ENCODE measurements at regions not wholly inside any gene's neighbourhood (a gene's known extent, or its start where the extent isn't known, plus 50 kb on each side); places are given as distances from the start of the nearest gene placed in this dataset.
"Not testable (repeated sequence)": the region's sequence is repeated elsewhere in the genome, so short reads cannot be mapped to it uniquely, and the experiment has no call there.

- no peak for DNase-seq
Observed at GRCh38 chr5:18990852-18991251, 997.1 kb downstream of the CDH18 start.

DNA sequence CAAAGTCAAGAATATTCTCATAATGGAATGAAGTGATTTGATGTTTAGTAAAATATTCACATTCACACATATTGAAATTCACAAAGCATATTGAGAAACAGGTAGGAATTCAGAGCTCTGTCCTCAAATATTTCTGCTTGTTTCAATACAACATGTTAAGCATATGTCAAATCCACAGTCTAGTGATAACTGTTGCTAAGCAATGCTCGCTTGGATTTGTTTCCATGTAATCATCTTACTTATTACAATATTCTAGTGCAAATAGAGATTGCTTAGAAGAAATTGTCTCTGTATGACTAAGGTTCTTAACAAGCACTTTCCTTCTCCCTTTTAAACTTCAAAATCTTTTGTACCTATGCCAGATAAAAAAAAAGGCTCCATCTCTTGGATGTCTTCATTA lies 995.7 kb downstream of the CDH18 start:
- no peak for DNase-seq

GRCh38 chr5:18999478-18999877 lies 988.5 kb downstream of the CDH18 start:
- DNase-seq = no peak

DNA sequence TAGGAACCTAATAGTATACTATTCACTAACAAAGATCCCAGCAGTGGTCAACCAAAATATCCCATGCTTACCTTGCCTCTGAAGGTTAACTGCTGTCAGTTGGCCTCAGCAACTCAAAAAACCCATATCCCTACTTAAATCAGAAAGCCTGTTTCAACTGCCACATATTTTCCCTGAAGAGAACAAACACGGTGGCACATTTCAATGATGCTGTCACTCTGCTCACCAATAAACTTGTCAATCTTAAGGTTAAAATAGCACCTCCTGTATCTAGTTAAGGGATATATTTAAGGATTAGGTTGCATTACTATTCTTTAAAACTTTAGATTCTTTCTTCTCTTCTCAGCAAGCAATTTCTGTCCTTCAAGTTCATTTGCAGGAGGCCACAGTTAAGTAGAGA lies 986.9 kb downstream of the CDH18 start:
- DNase-seq = no peak

DNA sequence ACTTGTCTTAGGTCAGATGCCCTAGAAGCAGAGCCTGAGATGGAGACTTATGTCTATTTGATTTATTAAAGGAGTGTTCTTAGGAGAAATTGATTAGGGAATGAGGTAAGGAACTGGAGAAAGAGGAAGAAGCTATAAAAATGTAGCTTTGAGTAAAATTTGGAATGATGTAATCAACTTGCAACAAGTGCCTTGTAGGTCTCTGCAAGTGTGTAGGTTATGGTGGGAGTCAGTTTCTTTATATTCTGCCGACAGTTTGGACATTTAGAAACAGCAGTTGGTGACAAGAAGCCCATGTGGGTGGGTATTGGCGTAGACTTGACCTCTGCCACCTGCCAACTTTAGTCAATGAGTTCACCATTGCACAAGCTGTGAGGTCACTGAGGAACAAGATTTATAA lies 986.5 kb downstream of the CDH18 start:
- no peak for DNase-seq

DNA sequence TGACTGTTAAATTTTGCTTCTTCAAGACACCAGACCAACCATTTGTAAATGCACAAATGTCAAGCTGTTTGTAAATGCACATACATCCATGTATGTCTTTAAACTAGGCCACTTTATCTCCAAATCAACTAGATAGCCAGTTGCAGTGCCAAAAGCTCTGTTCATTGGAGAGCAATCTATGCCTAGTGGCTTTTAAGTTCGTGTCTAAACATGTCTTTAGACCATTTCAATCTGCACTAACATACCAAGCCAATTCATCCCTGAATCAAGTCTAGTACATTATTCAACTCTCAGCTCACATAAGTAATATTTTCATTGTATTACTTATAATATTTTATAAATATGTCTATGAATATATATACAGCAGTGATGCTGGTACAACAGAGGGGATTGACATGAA lies 985.9 kb downstream of the CDH18 start:
- DNase-seq = no peak

DNA sequence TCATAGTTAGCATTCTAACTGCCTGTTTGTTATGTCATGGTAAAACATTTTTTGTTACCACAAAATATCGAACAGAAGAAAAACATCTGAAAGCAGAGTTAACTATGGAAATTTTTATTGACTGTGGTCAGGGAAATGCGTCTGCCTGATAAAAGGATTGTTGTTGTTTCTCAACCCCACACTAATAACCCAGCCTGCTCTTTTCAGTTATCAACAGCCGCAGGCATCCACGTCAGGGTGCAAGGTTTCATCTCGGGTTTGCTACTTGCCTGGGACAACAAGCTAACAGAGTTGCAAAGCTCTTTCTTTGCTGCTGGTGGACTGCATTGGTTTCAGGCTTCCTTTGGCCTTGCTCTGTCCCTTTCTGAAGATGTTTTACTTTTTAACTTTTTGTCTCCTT lies 969.2 kb downstream of the CDH18 start:
- no peak for DNase-seq

DNA sequence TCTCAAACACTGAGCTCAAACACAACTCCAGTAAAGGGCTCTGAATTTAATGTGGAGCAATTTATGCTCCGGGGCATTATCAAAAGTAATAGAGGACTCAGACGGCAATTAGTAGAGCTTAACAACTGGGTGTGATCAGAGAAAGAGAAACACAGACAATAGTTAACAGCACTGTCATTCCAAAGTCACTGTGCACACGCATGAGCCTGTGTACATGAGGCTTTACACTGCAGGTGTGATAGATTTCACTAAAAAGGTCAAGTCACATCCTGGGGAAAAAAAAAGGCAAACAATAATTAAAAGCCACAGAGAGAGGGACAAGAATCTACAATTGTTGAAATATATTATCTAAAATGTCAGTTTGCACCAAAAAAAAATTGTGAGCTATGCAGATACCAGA lies 956.5 kb downstream of the CDH18 start:
- no peak for DNase-seq

DNA sequence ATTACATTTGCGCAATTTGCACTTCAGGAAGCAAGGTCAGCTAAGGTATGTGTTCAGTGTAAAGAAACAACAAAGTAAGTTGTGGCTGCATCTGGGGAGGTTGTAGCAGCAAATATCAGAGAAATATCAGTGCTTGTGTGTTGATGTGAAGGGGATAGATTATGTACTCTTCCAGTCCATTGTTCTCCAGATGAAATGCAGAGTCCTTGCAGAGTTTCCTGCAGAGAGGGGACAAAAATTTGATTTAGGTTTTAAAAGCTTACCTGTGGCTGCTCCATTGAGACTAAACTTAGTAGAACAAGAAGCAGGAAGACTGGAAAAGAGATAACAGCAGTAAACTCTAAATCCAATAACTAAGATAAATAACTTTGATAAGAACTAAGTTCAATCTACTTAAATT lies 952.2 kb downstream of the CDH18 start:
- no peak for DNase-seq

- no peak for DNase-seq
Observed at GRCh38 chr5:19042106-19042505, 945.9 kb downstream of the CDH18 start.

- no peak for DNase-seq
Observed at GRCh38 chr5:19044311-19044710, 943.7 kb downstream of the CDH18 start.

GRCh38 chr5:19044931-19045695 lies 942.9 kb downstream of the CDH18 start:
- DNase-seq = no peak

DNA sequence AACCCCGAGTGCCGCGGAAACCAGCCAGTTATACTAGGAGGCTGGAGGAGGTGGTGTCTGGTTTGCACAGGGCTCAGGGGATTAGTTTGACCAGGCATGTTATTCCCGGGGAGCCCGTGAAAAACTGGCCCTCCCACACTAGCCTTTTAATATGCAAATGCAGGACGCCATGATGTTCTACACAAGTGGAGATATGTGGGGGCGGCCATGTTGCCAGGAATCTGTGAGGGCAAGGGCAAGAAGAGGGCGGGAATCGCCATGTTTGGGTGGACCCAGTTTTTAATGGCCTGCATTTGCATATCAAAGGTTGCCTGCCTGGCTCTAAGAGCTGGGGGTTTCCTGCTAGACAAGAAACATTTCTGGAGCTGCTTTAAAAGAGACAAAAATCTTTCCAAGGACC lies 940.7 kb downstream of the CDH18 start:
- DNase-seq = no peak

- DNase-seq = no peak
Observed at GRCh38 chr5:19048726-19049125, 939.3 kb downstream of the CDH18 start.

DNA sequence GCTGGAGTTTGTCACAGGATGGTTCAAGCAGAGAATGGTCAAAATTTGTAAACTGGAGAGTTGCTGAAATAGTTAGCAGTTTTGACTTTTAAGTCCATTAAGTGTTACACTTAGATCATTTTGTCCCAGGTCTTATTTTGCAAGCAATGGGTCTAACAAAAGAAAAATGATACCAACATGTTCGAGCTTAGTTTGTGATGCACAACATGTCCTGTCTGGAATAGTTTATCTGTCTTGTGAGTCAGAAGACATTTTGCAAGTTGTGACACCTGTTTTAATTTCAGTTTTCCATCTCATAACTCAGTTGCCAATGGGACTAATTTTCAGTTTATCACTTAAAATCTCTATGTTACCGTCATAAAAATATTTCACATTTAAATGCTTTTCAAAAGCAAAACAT lies 929.8 kb downstream of the CDH18 start:
- DNase-seq = no peak

DNA sequence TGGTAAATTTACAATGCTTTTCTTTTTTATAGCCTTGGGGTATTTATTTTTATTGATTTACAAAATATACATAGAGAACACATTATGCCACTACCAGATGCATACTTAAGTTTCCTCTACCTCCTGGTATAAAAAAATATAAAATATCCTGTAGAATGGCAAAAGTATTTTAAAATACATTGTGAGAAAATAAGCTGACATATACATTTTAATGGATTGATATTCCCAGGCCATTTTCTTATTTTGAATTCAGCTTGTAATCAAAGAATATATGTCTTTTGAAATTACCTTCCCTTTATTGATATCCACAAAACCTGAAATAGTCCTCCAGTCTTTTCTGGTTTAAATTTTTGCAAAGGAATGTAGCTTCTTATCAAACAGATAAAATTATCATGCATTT lies 923.9 kb downstream of the CDH18 start:
- DNase-seq = no peak

GRCh38 chr5:19067741-19068140 lies 920.3 kb downstream of the CDH18 start:
- no peak for DNase-seq

DNA sequence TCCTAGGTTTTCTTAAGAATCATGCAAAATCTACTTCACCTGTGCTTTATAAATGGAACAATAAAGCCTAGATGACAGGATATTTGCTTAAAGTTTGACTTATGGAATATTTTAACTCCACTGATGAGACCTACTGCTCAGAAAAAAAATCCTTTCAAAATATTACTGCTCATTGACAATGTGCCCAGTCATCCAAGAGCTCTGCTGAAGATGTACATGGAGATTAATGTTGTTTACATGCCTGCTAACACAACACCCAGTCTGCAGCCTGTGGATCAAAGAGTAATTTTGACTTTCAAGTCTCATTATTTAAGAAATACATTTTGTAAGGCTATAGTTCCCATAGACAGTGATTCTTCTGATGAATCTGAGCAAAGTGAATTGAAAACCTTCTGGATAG lies 889.6 kb downstream of the CDH18 start:
- no peak for DNase-seq

- no peak for DNase-seq
Observed at GRCh38 chr5:19099195-19099594, 888.8 kb downstream of the CDH18 start.

GRCh38 chr5:19104948-19105347 lies 883.1 kb downstream of the CDH18 start:
- DNase-seq = no peak

DNA sequence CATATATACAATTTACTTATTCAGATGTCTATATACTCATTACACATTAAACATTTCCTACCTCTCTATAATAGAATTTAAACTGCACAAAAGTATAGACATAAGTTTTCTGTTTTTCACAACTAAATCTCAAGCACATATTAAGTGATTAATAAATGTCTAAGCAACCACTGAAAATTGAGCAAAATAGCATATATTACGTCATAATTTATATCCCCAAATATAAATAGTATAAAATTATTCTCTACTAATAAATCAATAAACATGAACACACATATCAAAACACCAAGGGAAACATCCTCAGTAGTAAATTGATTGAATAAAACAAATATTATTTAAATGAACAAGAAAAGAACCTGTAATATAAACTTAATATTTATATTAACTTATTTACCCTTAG lies 865.1 kb downstream of the CDH18 start:
- DNase-seq = no peak

GRCh38 chr5:19125956-19126713 lies 861.9 kb downstream of the CDH18 start:
- DNase-seq = no peak

- no peak for DNase-seq
Observed at GRCh38 chr5:19140276-19140675, 847.7 kb downstream of the CDH18 start.

DNA sequence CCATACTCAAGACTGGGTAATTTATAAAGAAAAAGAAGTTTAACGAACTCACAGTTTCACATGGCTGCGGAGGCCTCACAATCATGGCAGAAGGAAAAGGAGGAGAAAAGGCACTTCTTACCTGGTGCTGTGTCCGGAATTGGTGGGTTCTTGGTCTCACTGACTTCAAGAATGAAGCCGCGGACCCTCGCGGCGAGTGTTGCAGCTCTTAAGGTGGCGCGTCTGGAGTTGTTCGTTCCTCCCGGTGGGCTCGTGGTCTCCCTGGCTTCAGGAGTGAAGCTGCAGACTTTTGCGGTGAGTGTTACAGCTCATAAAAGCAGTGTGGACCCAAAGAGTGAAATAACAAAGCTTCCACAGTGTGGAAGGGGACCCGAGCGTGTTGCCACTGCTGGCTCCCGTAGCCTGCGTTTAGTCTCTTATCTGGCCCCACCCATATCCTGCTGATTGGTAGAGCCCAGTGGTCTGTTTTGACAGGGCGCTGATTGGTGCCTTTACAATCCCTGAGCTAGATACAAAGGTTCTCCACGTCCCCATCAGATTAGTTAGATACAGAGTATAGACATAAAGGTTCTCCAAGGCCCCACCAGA lies 846.0 kb downstream of the CDH18 start:
- not testable (repeated sequence) for DNase-seq

Data from fibroblast of skin of scalp (primary cell).